Muscle of arm (tissue), 1 donor: ENCODE measurements at regions not wholly inside any gene's neighbourhood (a gene's known extent, or its start where the extent isn't known, plus 50 kb on each side); places are given as distances from the start of the nearest gene placed in this dataset.
A peak's percentile ranks its signal among the peaks of the same experiment; 100 is the strongest.

Experiments
- DNase-seq: peaks from one replicate; pipeline ENCODE4 v3.0.0-alpha.2; 2013

DNA sequence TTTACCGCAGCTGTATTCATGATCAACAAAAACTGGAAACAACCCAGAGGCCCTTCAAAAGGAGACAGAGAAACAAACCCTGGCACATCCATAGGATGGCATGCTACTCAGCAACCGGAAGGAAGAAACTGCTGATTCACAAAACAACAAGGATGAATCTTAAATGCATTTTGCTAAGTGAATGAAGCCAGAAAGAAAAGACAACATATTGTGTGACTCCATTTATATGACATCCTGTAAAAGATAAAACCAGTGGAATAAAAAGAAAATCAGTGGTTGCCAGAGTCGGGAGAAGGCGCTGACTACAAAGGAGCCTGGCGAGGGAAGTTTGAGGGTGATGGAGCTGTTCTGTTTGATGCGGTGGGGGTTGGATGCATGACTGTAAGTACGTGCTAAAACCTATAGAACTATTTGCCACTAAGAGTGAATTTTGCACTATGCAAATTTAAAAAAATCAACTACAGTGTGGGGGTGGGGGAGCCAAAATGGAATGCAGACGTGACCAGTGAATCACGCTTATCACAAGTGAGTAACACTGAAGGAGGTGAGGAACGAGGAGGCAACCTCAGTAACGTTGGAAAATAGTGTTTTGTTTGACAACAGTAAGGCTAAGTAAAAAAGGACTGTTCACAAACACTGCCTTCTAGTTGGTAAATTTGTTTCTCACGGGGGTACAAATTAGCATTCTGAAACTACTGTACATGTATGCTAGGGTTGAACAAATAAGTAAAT is 108.9 kb downstream of the INHBB start:
- no peak for DNase-seq

DNA sequence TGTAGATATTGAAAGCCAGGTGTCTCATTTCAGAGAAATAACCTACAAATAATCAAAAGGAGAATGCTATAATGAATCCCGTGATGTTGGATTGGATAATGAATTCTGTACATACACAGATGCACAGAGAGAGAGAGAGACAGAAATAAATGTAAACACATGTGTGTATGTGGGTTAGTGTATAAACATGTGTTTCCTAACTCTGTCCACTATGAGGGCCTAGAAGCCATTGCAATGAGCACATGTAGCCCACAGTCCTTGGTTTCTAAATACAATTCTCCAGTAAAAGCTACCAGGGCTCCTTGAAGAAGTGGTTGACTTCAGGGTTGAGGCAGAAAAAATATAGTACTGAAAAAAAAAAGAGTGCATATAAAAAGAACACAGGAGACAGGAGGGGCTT is 109.5 kb downstream of the INHBB start:
- DNase-seq, result no peak

DNA sequence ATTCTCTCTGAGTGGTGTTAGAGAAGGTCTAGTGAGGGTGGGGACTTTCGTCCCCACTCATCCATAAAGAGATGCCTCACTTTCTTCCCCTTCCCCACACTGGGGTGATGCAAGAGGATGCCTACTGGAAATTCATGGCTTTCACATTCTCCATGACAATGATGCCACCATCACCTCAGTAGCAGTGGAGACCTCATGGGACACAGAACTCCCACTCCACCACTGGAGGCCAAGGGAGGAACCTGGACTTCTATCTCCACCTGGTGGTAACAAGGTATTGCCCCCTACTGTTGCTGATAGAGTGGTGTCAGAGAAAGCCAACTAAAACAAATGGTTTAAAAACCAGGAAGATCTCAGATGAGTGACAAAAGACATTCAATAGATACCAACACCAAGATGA is 110.9 kb downstream of the INHBB start:
- no peak for DNase-seq

DNA sequence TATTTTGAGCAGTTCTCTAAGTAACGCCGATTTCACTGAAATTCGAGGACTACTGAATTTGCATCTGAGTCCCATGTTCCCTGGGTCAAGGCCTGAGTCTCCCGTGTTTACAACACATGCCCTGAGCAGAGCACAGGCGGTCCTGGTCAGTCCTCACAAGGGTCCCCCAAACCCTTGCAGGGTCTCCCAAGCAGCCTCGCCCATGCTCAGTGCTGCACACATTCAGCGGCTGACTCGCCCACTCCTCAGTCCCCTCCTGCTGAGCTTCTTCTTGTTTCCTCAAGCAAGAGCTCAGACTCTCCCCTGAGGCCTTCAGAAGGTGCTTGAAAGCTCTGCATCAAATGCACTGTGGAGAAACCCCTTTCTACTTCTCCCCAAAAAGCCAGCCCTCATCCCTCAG is 114.6 kb downstream of the INHBB start:
- DNase-seq, result no peak

DNA sequence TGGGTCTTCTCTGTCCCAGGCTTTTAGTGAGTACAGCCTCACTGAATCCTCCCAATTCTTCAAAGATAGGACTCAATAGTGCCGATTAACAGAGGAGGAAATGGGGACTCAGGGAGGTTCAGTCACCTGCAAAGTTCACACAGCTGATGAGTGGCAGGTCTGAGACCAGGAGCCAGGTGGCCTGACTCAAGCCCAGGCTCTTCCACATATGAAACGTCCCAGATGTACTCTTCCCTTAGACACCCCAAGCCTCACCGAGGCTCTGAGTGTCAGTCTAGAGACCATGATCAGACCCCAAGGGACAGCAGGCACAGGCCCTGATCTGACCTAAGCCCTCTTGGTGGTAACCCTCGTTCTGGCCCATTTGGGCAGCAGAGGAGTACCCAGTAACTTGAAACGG is 115.2 kb downstream of the INHBB start:
- no peak for DNase-seq

DNA sequence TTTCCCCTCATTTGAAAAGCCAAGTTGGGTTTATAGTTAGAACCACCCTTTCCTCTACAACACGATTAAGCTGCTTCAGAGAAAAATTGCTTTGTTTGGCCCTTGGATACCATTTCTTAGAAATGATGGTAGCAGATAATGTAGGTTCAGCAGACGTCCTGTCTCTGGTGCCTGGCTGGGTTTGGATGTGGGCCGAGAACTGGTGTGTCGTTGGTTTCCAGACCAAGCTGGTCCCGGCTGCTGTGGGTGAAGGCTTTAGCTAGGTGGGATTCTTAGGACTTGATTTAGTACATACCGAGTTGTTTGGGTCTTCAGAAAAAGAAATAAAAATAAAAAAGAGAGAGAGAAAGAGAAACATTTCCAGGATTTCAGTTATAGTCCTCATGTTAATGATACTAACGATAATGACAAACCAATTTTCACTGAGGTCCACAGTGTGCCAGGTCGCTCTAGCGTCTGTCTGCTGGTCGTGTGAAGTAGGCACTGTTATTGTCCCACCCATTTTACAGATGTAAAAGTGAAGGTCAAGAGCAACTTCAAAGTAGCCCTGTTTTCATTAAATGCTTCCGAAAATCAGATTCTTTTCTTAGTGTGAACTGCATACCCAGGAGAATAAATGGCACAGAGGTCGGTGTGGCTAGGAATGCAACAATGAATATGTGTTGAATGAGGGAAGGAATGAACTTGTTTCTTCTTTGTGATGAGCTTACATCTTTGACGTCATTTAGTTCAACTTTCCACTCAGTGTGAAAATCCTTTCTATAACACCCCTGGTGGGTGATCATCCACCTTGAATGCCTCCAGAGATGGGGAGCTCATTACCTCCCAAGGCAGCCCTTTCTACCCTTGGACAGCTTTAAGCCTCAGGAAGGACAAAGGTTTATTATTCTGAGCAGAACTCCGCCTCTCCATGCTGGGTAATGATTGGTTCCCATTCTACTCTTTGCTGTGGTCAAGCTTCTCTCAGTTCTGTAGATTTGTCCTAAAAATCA is 115.9 kb downstream of the INHBB start:
- DNase-seq, result no peak

DNA sequence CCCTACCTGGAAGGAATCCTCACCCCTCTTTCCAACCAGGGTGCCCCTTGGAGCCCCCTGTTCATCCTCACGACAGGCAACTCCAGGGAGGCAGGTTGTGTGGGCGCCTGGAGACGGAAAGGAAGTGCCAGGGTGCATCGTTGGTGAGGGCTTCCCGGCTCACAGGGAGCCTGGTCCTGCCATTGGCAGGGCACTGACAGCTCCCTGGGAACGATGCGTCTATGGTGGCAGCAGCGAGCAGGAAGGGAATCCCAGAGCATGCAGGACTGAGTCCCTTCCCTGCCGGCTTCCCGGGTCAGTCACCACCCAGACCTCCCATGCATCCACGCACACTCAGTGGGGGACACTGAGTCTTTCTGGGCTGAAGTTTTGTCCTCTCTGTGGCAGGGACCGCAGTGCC is 117.6 kb downstream of the INHBB start:
- DNase-seq, result no peak

DNA sequence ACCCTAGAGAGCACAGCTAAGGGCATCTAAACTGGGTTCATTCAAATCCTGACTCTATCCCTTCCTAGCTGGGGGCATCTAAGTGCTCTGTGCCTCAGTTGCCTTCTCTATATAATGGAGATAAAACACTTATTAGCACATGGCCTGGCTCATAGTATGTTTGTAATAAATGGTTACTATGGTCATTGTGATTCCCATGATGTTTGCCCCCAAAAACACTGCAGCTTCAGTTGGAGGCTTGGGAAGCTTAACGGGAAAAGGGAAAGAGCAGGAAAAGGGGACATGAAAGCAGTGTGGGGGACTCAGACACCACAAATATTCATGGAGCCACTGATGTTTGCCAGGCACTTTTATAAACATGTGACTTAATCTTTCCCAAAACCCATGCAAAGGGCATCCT is 118.1 kb downstream of the INHBB start:
- DNase-seq, result no peak

DNA sequence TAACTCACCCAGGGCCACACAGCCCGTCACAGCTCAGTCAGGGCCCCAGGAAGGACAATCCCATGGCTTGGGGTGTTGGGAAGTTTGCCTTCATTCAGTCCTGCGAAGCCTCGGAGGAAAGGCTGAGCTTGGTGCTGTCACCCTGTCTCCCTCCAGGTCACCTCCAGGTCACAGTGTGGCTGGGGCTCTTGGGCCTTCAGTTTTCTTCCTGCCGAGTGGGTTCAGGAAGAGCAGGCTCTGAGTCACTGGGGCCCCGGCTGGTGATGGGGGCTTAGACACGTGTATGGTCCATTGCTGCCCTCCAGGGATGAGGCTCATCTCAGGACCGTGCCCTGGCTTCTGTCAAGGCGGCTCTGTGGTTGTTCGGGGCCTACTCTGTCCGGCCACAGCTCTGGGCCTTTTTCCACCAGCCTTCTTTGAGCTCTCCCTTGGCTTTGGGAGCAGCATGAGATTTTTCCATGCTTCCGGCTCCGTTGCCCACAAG is 118.6 kb downstream of the INHBB start:
- DNase-seq, result no peak

DNA sequence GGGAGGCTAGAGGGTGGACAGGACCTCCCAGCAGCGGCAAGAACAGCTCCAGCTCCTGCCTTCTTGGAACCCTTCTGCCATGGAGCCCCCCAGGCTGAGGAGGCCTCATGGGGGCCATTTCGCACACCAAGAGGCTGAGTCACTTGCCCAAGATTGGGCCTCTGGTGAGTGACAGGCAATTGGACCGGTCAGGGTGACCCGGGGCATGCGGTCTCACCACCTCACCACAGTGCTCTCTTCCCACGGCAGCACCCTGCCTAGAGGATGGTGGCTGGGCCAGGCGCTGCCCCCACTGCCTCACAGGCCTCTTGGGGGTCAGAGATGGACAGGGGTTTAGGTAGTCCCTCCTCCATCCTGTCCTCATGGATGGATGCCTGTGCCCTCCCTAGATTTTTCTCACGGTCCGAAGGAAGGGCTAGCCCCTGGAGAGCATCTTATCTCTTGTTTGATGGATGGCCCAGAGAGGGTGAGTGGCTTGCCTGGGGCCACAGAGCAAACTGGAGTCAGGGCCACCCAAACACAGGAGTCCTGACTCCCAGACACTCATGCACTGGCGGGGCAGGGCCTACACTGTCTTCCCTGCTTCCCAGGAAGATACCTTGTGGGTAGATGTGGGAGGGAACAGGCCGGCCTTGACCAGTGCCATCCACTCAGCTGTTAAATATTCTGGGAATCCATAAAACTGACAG is 119.2 kb downstream of the INHBB start:
- DNase-seq, result no peak

DNA sequence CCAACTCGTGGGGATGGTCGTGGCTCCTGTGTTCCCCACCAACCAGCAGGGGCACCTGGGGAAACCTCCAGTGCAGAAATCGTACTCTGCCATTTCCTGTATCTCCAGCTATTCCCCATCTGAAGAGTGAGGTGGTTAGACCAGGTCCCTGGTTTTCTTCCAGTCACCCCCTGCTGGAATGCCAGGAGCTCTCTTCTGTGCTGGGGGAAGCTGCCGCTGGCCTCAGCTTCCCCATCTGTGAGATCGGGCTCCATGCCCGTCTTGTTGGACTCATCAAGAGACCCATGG is 119.7 kb downstream of the INHBB start:
- DNase-seq, result no peak

DNA sequence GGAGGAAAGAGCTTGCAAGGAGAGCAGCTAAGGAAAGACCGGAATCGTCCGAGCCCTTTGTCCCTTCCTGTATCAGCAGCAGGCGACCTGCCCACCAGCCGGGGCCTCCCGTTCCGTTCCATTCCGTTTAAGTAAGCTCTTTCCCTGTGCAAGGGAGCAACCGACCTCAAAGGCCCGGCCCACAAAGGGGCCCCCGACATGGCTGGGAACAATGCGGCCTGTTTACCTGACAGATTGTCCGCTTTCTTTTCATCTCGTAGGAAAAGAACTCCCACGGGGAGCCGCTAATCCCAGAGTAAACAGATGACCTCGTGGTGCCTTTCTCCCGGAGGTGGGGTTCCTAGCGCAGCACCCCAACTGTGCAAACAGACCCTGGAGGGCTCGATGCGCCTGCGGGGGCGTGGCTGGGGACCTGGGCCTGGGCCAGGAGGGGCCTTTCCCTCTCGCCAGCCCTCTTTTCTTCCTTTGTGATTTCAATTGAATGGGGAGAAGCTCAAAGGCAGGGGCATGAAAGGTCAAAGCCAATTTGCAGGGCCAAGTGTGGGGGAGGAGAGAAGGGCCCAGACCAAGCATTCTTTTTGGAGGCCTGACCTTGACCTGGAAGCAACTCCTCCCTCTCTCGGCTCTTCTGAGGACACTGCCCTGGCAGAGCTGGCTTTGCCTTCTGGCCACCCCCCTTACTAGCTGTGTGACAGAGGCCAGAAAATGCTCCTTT is 120.2 kb downstream of the INHBB start:
- DNase-seq, result no peak

DNA sequence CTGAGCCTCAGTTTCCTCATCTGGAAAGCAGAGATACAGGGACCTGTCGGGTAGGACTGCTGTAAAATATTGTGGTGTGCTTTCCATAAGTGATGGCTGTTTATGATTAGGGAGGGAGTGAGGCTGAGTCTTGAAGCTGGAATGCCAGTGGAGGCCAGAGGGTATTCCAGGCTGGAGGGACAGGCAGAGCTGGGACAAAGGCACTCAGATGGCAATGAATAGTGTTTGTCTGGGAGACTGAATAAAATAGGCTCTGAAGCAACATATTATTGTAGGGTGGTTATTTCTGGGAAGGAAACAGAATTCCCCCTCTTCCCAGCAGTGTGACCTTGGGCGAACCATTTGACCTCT is 120.7 kb downstream of the INHBB start:
- DNase-seq, result no peak

DNA sequence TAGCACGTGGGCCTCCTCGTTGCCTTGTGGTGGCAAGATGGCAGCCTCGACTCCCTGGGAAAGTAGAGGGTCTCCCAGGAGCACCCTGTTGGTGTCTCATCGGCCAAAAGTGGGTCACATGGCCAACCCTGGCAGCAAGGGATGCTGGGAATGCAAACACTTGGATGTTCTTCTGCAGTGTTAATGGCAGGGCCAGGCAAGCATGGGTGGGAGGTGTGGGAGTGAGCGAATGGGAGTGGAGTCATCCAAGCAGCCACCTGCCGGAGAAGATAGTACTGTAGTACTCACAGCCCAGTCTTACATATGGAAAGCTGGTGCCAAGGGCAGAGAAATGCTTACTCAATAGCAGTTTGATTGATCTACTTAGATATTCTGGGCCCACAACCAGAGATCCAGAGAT is 122.2 kb downstream of the INHBB start:
- no peak for DNase-seq

DNA sequence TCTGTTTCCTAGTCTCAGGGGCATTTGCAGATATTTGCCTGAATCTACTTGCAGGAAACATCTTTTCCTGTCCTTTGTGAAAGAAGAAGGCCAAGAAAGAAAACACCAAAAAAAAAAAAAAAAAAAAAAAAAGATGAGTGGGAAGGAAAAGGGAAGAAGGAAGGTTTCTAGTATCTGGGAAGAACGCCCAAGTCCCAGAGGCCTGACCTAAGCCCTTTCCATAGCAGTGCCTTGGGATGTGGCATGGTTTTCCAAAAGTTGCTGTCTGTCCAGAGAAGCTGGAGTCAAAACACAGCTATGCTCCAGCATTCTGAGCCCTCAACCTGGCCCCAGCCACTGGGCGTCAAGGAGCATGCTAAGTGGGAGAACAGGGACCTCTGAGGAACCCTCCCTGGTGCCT is 123.5 kb downstream of the INHBB start:
- no peak for DNase-seq

DNA sequence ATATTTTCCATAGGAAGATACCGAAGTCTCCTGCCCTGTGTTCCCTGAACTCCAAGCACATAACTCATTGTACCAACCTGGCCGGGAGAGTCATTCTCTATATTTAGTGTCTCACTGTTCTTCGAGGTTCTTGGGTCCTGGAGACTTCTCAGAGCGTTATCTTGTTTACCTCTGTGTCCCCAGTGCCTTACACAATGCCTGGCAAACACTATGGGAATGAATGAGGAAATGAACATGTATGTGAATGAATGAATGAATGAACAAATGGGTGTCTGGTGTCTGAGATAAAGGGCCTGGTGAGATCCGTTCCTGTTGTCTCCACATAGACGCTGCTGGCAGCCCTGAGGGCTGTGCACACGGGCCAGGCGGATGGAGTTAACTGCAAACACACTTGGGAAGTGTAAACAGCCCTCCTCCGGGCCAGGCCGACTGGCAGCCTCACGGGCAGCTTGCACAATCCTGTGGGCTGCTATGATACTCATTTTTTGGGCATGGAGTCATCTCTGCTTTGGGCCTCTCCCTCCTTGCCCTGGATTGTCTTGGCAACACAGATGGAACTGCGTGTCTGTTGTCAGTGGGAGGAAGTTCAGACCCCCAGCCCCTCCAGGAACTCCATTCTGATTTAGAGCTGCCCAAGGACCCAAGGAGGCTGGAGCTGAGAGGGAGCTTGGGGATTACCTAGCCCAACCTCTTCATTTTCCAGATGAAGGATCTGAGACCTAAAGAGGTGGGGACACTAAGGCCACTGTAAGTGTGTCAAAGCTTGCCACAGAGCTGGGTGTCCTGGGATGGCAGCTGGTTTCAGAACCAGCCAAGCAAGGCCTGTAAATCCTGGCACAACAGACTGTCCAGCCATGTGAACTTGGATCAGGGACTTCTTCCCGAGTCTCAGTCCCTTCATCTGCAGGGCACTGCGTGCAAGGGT is 124.4 kb downstream of the INHBB start:
- peak; percentile 25 for DNase-seq

DNA sequence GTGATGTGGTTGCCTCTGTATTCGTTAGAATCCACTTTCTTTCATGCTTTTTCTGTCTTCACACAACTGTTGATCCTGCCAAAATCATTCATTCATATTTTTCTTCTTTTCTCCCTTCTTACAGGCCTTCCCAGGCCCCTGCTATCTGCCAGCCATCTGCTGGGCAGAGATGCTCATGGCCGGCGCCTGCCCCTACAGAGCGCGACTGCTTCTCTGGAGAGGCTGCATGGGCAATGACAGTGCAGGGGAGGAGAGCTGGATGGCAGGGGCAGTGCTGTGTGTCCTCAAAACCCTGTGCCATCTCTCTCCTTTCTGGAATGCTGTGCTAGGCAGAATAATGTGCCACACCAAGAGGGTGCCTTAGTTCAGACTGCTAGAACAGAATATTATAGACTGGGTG is 125.2 kb downstream of the INHBB start:
- no peak for DNase-seq

DNA sequence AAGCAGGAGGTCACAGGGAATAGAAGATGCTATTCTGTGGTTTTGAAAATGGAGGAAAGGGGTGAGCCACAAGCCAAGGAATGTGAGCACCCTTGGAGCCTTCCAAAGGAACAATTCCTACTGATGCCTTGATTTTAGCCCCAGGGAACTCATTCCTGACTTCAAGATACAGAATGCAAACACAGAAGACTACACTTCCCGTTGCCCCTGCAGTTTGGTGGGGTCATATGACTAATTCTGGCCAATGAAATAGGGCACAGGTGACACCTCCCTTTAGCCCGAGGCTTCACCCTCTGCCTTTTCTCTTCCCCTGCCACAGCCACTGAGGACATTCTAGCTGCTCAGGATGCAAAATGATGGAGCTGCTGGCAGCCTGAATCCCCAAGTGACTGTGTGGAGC is 126.1 kb downstream of the INHBB start:
- no peak for DNase-seq

DNA sequence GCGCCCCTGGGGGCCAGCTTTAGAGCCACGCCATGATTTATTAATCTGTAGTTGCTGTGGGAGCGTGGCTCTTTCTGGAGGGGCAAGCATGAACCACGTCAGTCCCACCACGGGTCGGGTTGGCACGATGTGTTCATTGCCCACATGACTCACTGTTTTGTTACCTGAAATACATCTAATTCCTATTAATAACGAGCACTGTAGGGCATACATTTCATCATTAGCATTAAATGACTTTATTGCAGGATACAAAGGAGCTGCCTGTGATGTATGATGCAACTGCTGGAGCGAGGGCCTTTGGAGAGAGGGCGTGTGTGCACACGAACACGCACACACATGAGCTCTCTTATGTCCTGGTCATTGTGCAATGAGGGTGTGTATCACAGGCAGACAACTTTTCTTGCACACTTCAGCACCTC is 127.0 kb downstream of the INHBB start:
- DNase-seq, result no peak

DNA sequence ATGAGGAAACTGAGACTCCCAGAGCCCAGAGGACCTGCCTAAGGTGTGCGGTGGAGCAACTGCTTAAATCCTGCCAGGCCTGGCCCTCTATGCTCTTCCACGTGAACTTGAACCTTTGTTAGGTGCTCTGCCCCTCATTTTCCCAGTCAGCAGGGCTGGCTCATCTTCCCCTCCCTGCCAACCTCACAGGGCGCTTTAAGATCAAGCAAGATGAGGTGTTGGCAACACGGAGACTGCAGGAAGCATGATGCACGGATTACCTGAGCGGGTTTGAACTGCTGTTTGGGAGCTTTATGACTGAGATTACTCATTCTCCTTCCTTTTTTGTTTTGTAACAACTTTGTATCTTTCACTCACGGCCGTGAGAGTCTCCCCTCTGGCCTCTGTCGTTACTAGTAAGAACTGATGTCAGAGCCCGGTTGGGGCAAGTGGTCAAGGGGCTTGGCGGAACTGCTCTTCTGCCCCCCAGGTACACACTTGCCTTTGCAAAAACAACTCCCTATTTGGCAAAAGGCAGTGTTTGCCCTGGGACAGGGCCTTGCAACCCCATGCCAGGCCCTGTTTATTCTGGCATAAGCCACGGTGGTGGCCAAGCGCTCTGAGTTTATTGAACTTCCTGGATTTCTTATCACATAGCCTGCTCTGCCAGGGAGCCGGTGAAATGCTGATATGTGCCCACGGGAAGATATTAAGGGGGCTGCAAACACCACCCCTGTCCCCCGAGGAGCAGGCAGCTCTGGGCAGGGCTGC is 127.8 kb downstream of the INHBB start:
- no peak for DNase-seq
